ENCODE measurements at regions not wholly inside any gene's neighbourhood (a gene's known extent, or its start where the extent isn't known, plus 50 kb on each side); places are given as distances from the start of the nearest gene placed in this dataset.

DNA sequence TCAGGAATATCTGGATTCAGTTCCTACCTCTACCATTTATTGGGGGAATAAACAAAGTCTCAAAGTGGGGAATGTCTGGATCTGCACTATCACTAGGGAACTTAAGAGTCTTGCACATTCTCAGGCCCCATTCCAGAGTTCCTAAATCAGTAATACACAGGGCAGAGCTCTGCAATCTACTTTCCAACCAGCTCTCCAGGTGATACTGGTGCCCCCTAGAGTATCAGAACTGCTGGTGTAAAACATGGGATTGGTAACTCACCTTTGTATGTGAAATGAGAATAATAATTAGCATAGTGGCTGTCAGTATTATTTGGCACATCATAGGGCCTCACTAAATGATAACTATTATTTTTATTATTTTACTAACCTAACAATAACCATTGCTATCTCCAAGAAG lies 278.8 kb upstream of the IMPG1 start:
- TF ChIP-seq CTCF (IDR thresholded peaks at IDR 0.05; ENCODE audit: insufficient read depth in 1 of 2, low read depth in 1 of 2, low read length in 1 of 2, severe bottlenecking in 1 of 2, unreplicated experiment in 1 of 2), result peak; percentile 39 to 67
- Histone ChIP-seq H3K4me3 (ENCODE audit: low read depth, low read length) (no peak overlapping the region), H3K27me3 (replicated peaks; ENCODE audit: control insufficient read depth, insufficient read depth, low read length) (no peaks in the 10 kb centered on the region), H3K4me1 (no peaks in the 10 kb centered on the region), H3K9me3 (no peaks in the 10 kb centered on the region), H3K36me3 (ENCODE audit: control insufficient read depth, insufficient read depth, low read length) (no peaks in the 10 kb centered on the region)
- no peaks in the 10 kb centered on the region for H3K36me3 Mint-ChIP-seq (ENCODE audit: insufficient read depth, unreplicated experiment)
- H3K27me3 Mint-ChIP-seq (ENCODE audit: insufficient read depth, unreplicated experiment), result no peaks in the 10 kb centered on the region
- H3K4me3 Mint-ChIP-seq (ENCODE audit: unreplicated experiment), result no peak overlapping the region
- no peaks in the 10 kb centered on the region for H3K4me1 Mint-ChIP-seq (ENCODE audit: low read depth, unreplicated experiment)
- POLR2A ChIA-PET, result no interaction called here
- H3K27ac Mint-ChIP-seq (ENCODE audit: unreplicated experiment), result no peak overlapping the region
- no TSS peak for BruUV-seq (replicated peaks)
- intact Hi-C loops (cut with micrococcal nuclease; ENCODE audit: unreplicated experiment), result loop anchor here (1.0 to 2.0 kb wide), 3 partner anchors 76 to 458 kb away; no protein-coding TSS in a partner anchor
- DNase-seq, result peak in 1 of 2 experiments; percentile 35
- H3K9me3 Mint-ChIP-seq (ENCODE audit: unreplicated experiment), result no peaks in the 10 kb centered on the region
- CTCF ChIA-PET, result interaction anchor here (0.6 to 1.0 kb wide), 3 partner anchors 416 to 498 kb away, joined by 3 to 8 read pairs (median 6); no protein-coding TSS in a partner anchor

GRCh38 chr6:76347539-76347938 lies 275.1 kb upstream of the IMPG1 start:
- Histone ChIP-seq H3K4me1 (no peaks in the 10 kb centered on the region), H3K27me3 (replicated peaks; ENCODE audit: control insufficient read depth, insufficient read depth, low read length) (no peaks in the 10 kb centered on the region), H3K9me3 (no peaks in the 10 kb centered on the region), H3K4me3 (ENCODE audit: low read depth, low read length) (no peak overlapping the region), H3K36me3 (ENCODE audit: control insufficient read depth, insufficient read depth, low read length) (no peaks in the 10 kb centered on the region)
- intact Hi-C loops (cut with micrococcal nuclease; ENCODE audit: unreplicated experiment), result no loop called here
- POLR2A ChIA-PET, result interaction anchor here (0.6 kb wide), 1 partner anchor 179 kb away, joined by 3 read pairs; no protein-coding TSS in a partner anchor
- no TSS peak for BruUV-seq (replicated peaks)
- Mint-ChIP-seq H3K27me3 (ENCODE audit: insufficient read depth, unreplicated experiment) (no peaks in the 10 kb centered on the region), H3K27ac (ENCODE audit: unreplicated experiment) (no peak overlapping the region), H3K4me1 (ENCODE audit: low read depth, unreplicated experiment) (no peaks in the 10 kb centered on the region), H3K4me3 (ENCODE audit: unreplicated experiment) (no peak overlapping the region), H3K9me3 (ENCODE audit: unreplicated experiment) (no peaks in the 10 kb centered on the region), H3K36me3 (ENCODE audit: insufficient read depth, unreplicated experiment) (no peaks in the 10 kb centered on the region)
- no peak for DNase-seq
- no peak for TF ChIP-seq CTCF (IDR thresholded peaks at IDR 0.05; ENCODE audit: insufficient read depth in 1 of 2, low read depth in 1 of 2, low read length in 1 of 2, severe bottlenecking in 1 of 2, unreplicated experiment in 1 of 2)
- CTCF ChIA-PET, result no interaction called here

- BruUV-seq (replicated peaks), result no TSS peak
- Histone ChIP-seq H3K27me3 (replicated peaks; ENCODE audit: control insufficient read depth, insufficient read depth, low read length) (no peaks in the 10 kb centered on the region), H3K4me3 (ENCODE audit: low read depth, low read length) (no peak overlapping the region), H3K9me3 (no peaks in the 10 kb centered on the region), H3K36me3 (ENCODE audit: control insufficient read depth, insufficient read depth, low read length) (no peaks in the 10 kb centered on the region), H3K4me1 (no peaks in the 10 kb centered on the region)
- DNase-seq, result peak in 1 of 2 experiments; percentile 7
- no peak overlapping the region for H3K27ac Mint-ChIP-seq (ENCODE audit: unreplicated experiment)
- H3K4me3 Mint-ChIP-seq (ENCODE audit: unreplicated experiment), result no peak overlapping the region
- H3K27me3 Mint-ChIP-seq (ENCODE audit: insufficient read depth, unreplicated experiment), result peaks cover 6% of the 10 kb centered on the region
- no peaks in the 10 kb centered on the region for H3K4me1 Mint-ChIP-seq (ENCODE audit: low read depth, unreplicated experiment)
- intact Hi-C loops (cut with micrococcal nuclease; ENCODE audit: unreplicated experiment), result no loop called here
- ChIA-PET CTCF (no interaction called here), POLR2A (no interaction called here)
- no peaks in the 10 kb centered on the region for H3K9me3 Mint-ChIP-seq (ENCODE audit: unreplicated experiment)
- TF ChIP-seq CTCF (IDR thresholded peaks at IDR 0.05; ENCODE audit: insufficient read depth in 1 of 2, low read depth in 1 of 2, low read length in 1 of 2, severe bottlenecking in 1 of 2, unreplicated experiment in 1 of 2), result no peak
- H3K36me3 Mint-ChIP-seq (ENCODE audit: insufficient read depth, unreplicated experiment), result no peaks in the 10 kb centered on the region
Observed at GRCh38 chr6:76342611-76343160, 270.2 kb upstream of the IMPG1 start.
